Gastrocnemius medialis (tissue), 4 donors: ENCODE measurements at regions not wholly inside any gene's neighbourhood (a gene's known extent, or its start where the extent isn't known, plus 50 kb on each side); places are given as distances from the start of the nearest gene placed in this dataset.
A peak's percentile ranks its signal among the peaks of the same experiment; 100 is the strongest.

Experiments used
- ATAC-seq, 2 donors: fragments of 150-250 bp; one replicate each; pipeline ENCODE4 v1.9.1; 2016
- DNase-seq, 2 donors: peaks; one replicate each; pipeline ENCODE4 v3.0.0-alpha.2; 2019
- H3K27ac ChIP-seq, 4 donors: fragments of 200-600 bp; sonication (generic); 1 replicate in 1 of 4; 2 replicates in 3 of 4; pipeline ENCODE4 v1.5.1; 2016 to 2018; ENCODE audit warnings: mild to moderate bottlenecking in 2 of 4, moderate library complexity in 1 of 4
- H3K27me3 ChIP-seq, 3 donors: fragments of 200-600 bp; sonication (generic) in 2 of 3; 1 replicate in 1 of 3; 2 replicates in 2 of 3; pipeline versions ENCODE4 v1.5.1 to v1.6.0; 2016 to 2019; ENCODE audit warnings: mild to moderate bottlenecking in 1 of 3, moderate library complexity in 1 of 3
- H3K36me3 ChIP-seq, 2 donors: fragments of 200-600 bp; sonication (generic) in 1 of 2; one replicate each; pipeline ENCODE4 v1.5.1; 2017 to 2018
- H3K4me1 ChIP-seq, 2 donors: fragments of 200-600 bp; sonication (generic) in 1 of 2; one replicate each; pipeline ENCODE4 v1.5.1; 2016 to 2017; ENCODE audit warnings: mild to moderate bottlenecking in 2 of 2
- H3K4me3 ChIP-seq, 4 donors: fragments of 200-600 bp; sonication (generic) in 3 of 4; 1 replicate in 1 of 4; 2 replicates in 3 of 4; pipeline ENCODE4 v1.5.1; 2016 to 2019; ENCODE audit warnings: mild to moderate bottlenecking in 2 of 4
- H3K9me3 ChIP-seq, 3 donors: fragments of 200-600 bp; sonication (generic) in 2 of 3; 1 replicate in 1 of 3; 2 replicates in 2 of 3; pipeline ENCODE4 v1.5.1; 2016 to 2019
- CTCF ChIP-seq, 5 experiments: fragments of 450-650 bp in 3 of 5; fragments of 200-600 bp in 2 of 5; sonication (generic) in 2 of 5; IDR thresholded peaks in 4 of 5; conservative IDR thresholded peaks in 1 of 5; 1 replicate in 4 of 5; 2 replicates in 1 of 5; pipeline ENCODE4 v1.5.1; 2016 to 2019; ENCODE audit warnings: antibody characterized with exemption in 5 of 5, mild to moderate bottlenecking in 3 of 5, moderate library complexity in 3 of 5
- POLR2A ChIP-seq, 2 donors: fragments of 450-650 bp; IDR thresholded peaks; one replicate each; pipeline ENCODE4 v1.6.1; 2017; ENCODE audit warnings: antibody characterized with exemption in 2 of 2, mild to moderate bottlenecking in 2 of 2, moderate library complexity in 2 of 2
- in situ Hi-C, 4 donors: fragments of 200-750 bp; cut with MboI; loops; one replicate each; pipeline versions ENCODE4 v1.15.0 to v1.8.0; 2017; ENCODE audit warnings: low sequenced_read_pairs in 4 of 4
- intact Hi-C: fragments of 100-400 bp; cut with DNase I; formaldehyde crosslinking; loops from one replicate; pipeline ENCODE4 v1.15.1; 2023; ENCODE audit warnings: low total_unique reads

GRCh38 chr3:161851941-161852566 is 355.4 kb downstream of the OTOL1 start:
- Histone ChIP-seq H3K4me3 (no peak overlapping the region), H3K36me3 (no peaks in the 10 kb centered on the region), H3K27me3 (no peaks in the 10 kb centered on the region), H3K9me3 (no peaks in the 10 kb centered on the region), H3K27ac (no peak overlapping the region), H3K4me1 (no peaks in the 10 kb centered on the region)
- in situ Hi-C loops = no loop called here
- ATAC-seq = no peak
- TF ChIP-seq POLR2A (IDR thresholded peaks at IDR 0.05) = no peak
- TF ChIP-seq CTCF (IDR thresholded peaks at IDR 0.05 in 4 of 5, conservative IDR thresholded peaks at IDR 0.05 in 1 of 5) = peak; percentile 22 to 60 (median 46)
- intact Hi-C loops = no loop called here
- DNase-seq = no peak

GRCh38 chr3:161852744-161853143 is 356.1 kb downstream of the OTOL1 start:
- no peak for TF ChIP-seq CTCF (IDR thresholded peaks at IDR 0.05 in 4 of 5, conservative IDR thresholded peaks at IDR 0.05 in 1 of 5)
- no peak for TF ChIP-seq POLR2A (IDR thresholded peaks at IDR 0.05)
- Histone ChIP-seq H3K4me1 (no peaks in the 10 kb centered on the region), H3K9me3 (no peaks in the 10 kb centered on the region), H3K27me3 (no peaks in the 10 kb centered on the region), H3K27ac (no peak overlapping the region), H3K36me3 (no peaks in the 10 kb centered on the region), H3K4me3 (no peak overlapping the region)
- DNase-seq (no peak), ATAC-seq (no peak)
- in situ Hi-C loops (no loop called here), intact Hi-C loops (no loop called here)

- Histone ChIP-seq H3K36me3 (no peaks in the 10 kb centered on the region), H3K27ac (no peak overlapping the region), H3K9me3 (no peaks in the 10 kb centered on the region), H3K4me1 (no peaks in the 10 kb centered on the region), H3K4me3 (no peak overlapping the region), H3K27me3 (no peaks in the 10 kb centered on the region)
- no peak for DNase-seq
- in situ Hi-C loops (no loop called here), intact Hi-C loops (no loop called here)
- TF ChIP-seq CTCF (IDR thresholded peaks at IDR 0.05 in 4 of 5, conservative IDR thresholded peaks at IDR 0.05 in 1 of 5) (no peak), POLR2A (IDR thresholded peaks at IDR 0.05) (no peak)
- ATAC-seq = no peak
Observed at GRCh38 chr3:161854232-161854771, 357.7 kb downstream of the OTOL1 start.

- intact Hi-C loops = no loop called here
- Histone ChIP-seq H3K4me3 (no peak overlapping the region), H3K27me3 (no peaks in the 10 kb centered on the region), H3K27ac (no peak overlapping the region), H3K4me1 (no peaks in the 10 kb centered on the region), H3K9me3 (no peaks in the 10 kb centered on the region), H3K36me3 (no peaks in the 10 kb centered on the region)
- ATAC-seq = no peak
- no peak for DNase-seq
- TF ChIP-seq CTCF (IDR thresholded peaks at IDR 0.05 in 4 of 5, conservative IDR thresholded peaks at IDR 0.05 in 1 of 5) (no peak), POLR2A (IDR thresholded peaks at IDR 0.05) (no peak)
- in situ Hi-C loops = no loop called here
Observed at GRCh38 chr3:161859057-161859456, 362.4 kb downstream of the OTOL1 start.
